WI38 (cell line): ENCODE measurements at regions not wholly inside any gene's neighbourhood (a gene's known extent, or its start where the extent isn't known, plus 50 kb on each side); places are given as distances from the start of the nearest gene placed in this dataset.

Experiments
- H3K4me3 ChIP-seq: 2 replicates; pipeline ENCODE4 v1.5.1; 2011; ENCODE audit warnings: low read depth, mild to moderate bottlenecking, control low read depth, low read length
- TF ChIP-seq, protein P1 (sequence below): IDR thresholded peaks from 2 replicates; pipeline ENCODE4 v1.5.1; 2012; ENCODE audit warnings: low read depth, mild to moderate bottlenecking, control low read depth, low read length

DNA sequence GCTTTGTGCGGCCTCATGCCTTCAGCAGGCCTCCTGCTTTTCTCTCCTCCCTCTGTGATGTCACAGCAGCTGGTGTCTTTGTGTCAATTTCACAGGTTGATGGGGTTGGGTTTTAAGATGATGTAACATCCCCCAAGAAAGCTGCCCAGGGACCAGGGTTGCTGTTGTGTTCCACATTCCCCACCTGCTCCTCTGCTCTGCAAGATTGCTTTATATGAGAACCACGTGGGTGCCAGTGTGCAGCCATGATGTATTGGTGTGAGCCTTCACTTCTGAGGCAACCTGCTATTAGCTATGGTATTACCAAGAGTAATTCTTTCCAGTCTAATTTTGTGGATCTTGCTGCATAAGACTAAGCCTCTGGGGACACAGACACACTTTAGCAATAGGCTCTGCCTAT lies 213.0 kb upstream of the ADAMTS16 start:
- TF ChIP-seq, protein P1, sequence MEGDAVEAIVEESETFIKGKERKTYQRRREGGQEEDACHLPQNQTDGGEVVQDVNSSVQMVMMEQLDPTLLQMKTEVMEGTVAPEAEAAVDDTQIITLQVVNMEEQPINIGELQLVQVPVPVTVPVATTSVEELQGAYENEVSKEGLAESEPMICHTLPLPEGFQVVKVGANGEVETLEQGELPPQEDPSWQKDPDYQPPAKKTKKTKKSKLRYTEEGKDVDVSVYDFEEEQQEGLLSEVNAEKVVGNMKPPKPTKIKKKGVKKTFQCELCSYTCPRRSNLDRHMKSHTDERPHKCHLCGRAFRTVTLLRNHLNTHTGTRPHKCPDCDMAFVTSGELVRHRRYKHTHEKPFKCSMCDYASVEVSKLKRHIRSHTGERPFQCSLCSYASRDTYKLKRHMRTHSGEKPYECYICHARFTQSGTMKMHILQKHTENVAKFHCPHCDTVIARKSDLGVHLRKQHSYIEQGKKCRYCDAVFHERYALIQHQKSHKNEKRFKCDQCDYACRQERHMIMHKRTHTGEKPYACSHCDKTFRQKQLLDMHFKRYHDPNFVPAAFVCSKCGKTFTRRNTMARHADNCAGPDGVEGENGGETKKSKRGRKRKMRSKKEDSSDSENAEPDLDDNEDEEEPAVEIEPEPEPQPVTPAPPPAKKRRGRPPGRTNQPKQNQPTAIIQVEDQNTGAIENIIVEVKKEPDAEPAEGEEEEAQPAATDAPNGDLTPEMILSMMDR: no peak
- H3K4me3 ChIP-seq: no peak overlapping the region

DNA sequence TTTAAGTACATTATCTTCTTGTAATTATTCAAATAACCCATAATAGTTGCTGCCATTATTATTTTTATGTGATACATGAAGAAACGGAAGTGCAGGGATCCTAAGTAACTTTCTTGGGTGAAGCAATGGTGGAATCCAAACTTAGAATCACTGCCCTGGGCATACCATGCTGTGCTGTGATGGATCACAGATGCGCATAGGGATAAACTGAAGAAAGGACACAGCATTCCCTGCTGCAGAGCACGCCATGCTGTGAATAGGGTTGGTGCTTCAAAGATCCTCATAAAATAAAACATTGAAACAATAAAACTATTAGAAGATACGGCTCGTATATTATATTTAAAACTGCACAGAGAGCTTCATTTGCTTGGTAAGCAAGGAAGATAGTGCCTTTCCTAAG lies 211.7 kb upstream of the ADAMTS16 start:
- TF ChIP-seq, protein P1: no peak
- no peak overlapping the region for H3K4me3 ChIP-seq

DNA sequence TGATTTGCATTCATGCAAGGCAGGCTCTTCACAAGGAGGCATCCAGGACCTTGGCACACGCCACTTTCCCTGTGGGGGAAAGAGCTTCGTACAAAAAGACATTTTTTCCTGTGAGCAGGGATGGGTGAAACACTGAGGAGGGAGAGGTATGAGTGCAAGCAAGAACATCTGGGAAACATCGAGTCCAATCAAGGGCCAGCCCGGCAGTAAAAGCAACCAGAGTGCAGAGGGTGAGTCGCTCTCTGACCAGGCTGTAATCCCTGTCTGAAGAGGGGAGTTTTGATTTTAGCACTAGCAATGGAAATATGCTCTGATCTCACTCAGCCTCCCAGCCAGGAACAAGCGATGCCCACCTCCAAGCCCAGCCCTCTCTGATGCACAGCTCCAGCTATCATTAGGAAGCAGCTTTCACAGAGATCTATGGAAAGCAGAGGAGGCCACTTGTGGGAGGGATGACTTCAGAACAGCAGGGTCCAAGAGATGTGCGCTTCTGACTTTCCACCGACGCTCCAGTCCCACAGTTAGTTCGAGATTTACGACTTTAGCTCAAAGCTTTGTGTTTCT lies 211.0 kb upstream of the ADAMTS16 start:
- no peak overlapping the region for H3K4me3 ChIP-seq
- TF ChIP-seq, protein P1: no peak

DNA sequence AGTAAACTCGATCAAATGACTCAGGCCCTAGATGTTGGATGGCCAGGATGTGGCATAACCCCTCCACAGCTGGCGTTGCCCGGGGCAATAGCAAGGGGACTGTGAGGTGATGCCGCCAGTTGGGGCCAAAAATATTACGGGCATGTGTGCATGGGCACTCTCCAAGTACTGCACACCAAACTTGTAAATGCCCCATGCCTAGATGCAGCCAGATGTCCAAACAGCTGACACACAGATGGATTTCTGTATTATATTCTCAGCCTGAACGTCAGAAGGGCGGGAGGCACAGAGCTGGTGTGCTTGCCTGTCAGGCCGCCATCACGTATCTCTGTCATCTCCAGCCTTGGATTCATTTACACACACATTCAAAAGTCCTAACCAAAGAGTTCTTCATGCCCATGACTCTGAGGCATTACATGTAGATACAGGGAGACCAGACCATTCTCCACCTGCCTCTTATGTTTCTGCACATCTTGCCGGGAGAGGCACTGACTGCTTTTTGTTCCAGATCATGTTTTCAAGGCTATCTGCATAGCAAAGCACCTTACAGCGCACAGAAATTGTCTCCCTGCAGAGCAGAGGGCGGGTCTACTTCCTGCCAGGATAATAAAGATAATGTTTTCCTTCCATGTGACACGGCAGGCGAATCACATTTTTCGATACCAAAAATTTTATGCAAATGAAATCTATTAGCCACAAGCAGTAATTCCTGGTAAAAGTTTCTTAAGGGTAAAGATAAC lies 200.9 kb upstream of the ADAMTS16 start:
- no peak overlapping the region for H3K4me3 ChIP-seq
- TF ChIP-seq, protein P1: no peak

DNA sequence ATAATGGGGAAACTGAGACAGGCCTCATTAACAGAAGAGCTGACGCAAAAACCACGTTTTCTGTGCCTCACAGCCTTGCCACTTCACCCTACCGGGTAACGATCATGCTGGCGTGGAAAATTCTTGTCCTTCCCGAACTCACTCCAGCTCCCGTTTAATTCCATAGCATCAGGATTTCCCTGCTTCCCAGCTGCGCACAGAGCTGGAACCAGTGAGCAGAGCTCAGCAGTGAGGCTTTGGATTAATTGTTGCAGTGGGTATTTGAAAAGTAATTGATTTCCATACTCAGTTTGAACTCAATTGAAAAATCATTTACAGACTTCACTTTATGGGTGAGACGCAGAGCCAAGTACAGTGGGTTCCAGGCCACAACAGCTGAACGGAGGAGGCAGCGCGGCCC lies 199.0 kb upstream of the ADAMTS16 start:
- H3K4me3 ChIP-seq: no peak overlapping the region
- TF ChIP-seq, protein P1: no peak

DNA sequence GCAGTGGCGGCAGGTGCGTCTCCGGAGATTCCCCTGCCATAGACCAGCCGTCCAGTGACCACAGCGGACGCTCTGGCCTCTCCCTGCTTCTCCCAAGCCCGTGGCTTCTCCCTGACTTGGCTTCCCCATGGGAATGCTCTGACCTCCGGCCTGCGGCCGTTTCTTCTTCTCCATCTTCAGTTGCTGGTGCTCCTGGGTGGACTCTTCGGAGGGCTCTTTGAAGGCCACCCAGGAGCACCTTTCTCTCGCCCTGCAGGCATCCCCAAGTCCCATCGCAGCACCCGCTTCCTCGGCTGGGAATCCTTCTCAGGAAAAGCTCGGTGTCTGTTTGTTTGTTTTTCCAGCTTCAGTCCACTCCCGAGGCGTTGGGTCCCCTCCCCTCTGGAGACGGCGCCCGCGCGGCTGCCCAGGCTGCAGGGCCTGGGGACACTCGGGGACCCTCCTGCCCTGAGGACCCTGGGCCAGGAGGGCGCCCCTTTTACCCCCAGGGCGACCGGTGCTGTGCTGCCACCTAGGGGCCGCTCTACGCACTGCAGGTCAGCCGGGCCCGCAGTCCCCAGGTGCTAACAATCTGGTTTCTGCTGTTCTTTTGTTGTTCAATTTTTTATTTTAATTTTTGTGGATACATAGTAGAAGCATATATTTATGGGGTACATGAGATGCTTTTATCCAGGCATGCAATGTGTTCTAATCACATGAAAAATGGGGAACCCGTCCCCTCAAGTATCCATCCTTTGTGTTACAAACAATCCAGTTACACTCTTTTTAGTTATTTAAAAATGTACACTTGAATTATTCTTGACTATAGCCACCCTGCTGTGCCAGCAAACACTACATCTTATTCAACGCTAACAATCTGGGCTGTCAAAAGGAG lies 197.9 kb upstream of the ADAMTS16 start:
- TF ChIP-seq, protein P1: no peak; the same call in 1 of the 2 replicates
- no peak overlapping the region for H3K4me3 ChIP-seq

DNA sequence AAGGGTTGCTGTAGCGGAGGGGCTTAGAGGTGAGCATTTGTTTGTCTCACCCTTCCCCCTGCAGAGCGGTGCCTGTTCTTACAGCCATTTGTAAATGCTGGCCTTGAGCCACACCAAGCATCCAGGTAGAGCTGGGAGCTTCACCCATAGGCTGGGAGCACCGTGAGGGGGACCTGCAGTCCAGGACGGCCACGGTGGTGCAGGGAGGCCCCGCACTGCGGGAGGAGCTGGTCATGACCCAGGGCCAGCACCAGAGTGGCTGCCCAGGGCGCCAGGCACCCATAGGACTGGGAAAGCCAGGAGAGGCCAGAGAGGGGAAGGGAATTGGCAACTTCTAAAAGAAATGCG lies 197.3 kb upstream of the ADAMTS16 start:
- H3K4me3 ChIP-seq: no peak overlapping the region
- TF ChIP-seq, protein P1: no peak
